Activated CD4-positive, alpha-beta T cell treated with anti-CD3 and anti-CD28 coated beads, Interleukin-10, Interleukin-2, amounts not matched to agents 100 ng/mL and 50 ng/mL, durations not matched to agents 16 hours and 8 hours (primary cell): ENCODE measurements at regions not wholly inside any gene's neighbourhood (a gene's known extent, or its start where the extent isn't known, plus 50 kb on each side); places are given as distances from the start of the nearest gene placed in this dataset.
"Not testable (repeated sequence)": the region's sequence is repeated elsewhere in the genome, so short reads cannot be mapped to it uniquely, and the experiment has no call there.

Experiments used
- DNase-seq: peaks from one replicate; pipeline ENCODE4 v3.0.0-alpha.2; 2020

DNA sequence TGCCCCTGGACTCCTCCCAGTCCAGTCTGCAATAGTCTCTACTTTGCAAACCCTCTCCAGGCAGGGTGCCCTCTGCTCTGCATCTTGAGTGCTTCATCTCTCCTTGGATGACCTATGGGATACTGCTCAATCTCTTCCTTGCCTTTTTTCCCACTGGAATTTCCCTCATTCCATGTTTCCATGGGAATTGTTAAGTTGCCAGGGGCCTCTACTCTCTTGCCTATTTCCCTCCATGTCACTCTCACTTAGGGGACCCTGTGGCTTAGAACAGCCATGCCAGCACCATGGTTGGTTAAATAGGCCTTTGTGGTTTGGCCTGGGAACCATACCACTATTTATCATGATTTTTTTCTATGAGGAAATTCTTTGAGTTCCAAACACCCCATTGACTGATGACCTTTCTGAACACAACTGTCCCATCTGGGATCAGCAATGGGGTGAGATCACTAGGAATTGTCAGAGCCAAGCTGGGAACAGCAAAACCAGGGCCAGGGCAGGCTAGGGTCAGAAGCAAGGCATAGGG, 91.4 kb upstream of the RBMS1 start:
- no peak for DNase-seq

GRCh38 chr2:160590664-160591063, 97.1 kb upstream of the RBMS1 start:
- DNase-seq: no peak

- DNase-seq: no peak
These were observed 98.8 kb upstream of the RBMS1 start for GRCh38 chr2:160592401-160592800.

DNA sequence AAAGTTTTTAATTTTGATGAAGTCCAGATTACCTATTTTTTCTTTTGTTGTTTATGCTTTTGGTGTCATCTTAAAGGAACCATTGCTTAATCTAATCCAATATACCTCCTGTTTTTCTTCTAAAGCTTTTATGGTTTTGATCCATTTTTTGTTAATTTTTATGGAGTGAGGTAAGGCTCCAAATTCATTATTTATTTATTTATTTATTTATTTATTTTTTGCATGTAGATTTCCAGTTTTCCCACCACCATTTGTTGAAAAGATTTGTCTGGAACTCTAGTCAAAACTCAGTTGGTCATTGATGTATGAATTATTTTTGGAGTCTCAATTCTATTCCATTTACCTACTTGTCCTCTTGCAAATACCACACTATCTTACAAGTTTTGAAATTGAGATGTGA, 99.4 kb upstream of the RBMS1 start:
- no peak for DNase-seq

DNA sequence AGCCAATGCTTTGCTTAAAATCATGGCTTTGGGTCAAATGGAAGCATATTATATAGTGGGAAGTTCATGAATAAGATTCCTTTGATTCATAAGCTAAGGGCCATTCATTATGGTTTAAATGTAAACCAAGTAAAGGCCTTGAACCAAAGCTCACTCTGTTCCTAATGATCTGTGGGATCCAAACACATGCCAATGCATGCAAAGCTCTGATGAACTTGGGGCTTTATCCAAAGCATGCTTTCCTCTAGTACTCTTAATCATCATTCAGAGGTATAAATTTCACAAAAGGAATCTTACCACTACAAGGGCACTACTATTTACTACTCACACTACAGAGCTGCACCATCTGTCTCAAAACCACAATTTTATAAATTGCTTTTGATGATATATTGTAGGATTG, 102.8 kb upstream of the RBMS1 start:
- DNase-seq: no peak

DNA sequence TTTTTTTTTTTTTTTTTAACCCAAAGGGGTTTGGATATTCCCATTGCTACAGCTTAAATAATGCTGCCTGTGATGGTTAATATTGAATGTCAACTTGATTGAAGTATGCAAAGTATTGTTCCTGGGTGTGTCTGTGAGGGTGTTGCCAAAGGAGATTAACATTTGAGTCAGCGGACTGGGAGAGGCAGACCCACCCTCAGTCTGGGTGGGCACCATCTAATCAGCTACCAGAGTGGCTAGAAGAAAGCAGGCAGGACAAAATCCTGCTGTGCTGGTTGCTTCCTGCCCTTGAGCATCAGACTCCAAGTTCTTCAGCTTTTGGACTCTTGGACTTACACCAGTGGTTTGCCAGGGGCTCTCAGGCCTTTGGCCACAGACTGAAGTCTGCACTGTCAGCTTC, 106.8 kb upstream of the RBMS1 start:
- DNase-seq: not testable (repeated sequence)

- no peak for DNase-seq
These were observed 108.5 kb upstream of the RBMS1 start for GRCh38 chr2:160602073-160602472.

GRCh38 chr2:160603771-160604510, 110.3 kb upstream of the RBMS1 start:
- no peak for DNase-seq

GRCh38 chr2:160606341-160606740, 112.7 kb upstream of the RBMS1 start:
- DNase-seq: no peak

DNA sequence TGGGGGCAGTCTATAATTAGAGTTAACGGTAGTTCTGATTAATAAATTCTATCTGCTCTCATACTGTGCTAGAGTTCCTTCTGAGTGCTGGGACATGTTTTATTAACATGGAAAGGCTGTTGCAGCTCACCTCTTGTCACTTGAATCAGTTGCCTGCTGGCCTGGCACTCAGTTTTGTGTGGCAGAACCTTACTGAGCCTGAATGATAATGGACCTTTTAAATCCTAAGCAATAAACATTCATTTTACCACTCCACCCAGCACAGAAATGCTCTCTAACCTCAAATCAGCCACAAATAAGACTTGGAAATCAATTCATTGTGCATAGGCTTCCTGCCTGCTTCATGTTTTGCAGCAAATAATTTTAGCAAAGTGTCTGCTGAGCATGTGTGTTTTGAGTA, 115.0 kb upstream of the RBMS1 start:
- DNase-seq: no peak

DNA sequence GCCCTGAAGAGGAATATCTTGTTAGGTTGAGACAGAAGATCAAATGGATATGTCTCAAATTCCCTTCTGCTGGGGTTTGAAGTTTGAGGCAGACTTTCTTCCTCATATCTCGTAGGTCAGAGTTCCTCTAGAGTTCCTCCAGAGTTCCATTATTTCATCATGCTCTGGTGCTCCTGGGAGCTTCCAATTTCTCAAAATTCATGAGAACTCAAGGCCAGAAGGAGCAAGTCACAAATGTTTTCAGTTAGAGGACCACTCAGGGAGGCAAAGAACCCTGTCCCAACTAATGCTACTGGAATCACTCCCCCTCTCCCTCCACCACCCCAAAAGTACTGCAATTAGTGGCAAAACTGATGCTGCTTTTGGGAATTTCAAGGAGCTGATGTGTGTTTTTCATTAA, 115.7 kb upstream of the RBMS1 start:
- no peak for DNase-seq

DNA sequence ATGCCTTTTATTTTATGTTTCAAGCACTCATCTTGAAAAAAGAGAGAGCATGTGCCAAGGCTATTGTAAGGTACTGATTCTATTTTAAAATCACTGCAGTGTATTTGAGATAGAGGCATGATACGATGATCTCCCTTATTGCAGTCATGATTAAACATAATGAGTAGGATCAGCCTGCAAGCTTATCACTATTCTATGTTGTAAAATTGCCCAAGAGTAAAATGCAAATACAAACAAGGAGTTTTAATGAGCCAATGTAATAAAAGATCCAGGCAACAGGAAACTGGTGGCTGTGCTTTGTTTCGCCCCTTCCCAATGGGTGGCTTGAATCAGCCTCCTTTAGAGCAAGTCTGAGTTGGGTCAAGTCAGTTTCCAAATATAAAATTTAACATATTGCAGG, 116.4 kb upstream of the RBMS1 start:
- no peak for DNase-seq

DNA sequence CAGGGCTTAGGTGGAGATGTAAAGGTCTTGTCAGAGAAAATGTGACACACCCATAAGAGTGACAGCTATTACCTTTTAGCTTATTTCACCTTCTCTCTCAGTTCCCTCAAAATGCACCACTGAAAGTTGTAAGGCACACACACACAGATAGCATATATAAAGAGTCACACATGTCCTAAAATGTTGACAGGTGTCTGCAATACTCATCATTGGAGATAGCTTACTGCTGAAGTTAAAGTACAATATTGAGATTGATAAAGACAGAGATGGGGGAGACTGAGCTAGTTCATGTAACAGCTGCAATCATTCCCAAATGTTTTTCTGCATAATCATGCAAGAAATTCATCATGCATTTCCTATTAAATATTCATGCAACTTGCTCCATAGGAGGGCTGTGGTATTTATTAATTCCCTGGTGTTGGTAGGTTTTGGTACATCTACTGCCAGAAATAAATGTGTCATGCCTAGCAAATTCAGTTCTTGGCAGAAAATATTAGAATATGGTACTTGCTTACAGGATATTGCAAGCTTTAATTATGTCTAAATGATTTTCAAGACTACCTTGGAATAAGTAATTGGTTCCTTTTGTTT, 118.8 kb upstream of the RBMS1 start:
- DNase-seq: no peak

DNA sequence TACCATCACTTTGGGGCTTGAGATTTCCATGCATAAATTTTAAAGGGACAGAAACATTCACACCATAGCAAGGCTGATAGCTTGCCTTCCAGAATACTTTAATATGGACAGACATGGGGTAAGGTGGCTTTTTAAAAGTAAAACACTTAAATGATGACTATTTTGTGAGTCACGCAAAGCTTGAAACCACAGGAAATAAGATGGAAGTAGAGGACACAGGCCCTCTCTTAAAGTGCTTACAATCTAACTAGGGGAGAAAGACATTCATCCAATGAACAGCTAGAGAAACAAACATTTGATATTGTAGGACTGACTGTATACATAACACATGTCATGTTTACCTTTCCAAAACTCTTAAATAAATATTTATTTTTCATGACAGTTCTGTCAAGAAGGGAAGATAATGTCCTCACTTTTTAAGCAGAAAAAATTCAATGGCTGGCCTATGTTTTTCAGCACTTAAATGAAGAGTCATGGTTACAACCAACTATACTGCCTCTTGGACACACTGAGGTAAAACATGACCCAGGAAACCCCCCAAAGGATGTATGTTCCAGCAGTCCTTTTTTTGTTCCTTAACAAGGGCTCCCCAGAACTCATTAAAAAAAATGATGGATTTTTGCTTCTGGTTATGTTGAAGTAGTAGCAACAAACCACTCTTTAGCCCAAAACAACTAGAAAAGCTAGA, 120.0 kb upstream of the RBMS1 start:
- DNase-seq: peak; percentile 12

DNA sequence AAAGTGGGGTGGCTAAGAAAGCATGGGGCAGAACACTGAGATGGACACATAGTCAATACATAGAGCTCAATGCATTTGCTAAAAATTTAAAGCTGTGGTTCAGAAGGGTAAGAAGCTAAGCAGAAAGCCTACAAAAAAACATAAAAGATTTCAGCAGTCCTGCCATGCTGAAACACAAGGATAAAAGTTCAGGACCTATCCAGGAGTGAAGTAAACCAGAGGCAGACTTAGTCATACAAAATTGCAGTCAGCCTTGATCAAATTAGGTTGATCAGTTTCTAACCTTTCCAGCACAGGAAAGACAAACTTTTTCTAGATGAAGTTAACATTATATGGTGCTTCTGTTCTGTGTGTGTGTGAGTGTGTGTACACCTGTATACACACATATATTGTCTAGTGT, 120.8 kb upstream of the RBMS1 start:
- no peak for DNase-seq

DNA sequence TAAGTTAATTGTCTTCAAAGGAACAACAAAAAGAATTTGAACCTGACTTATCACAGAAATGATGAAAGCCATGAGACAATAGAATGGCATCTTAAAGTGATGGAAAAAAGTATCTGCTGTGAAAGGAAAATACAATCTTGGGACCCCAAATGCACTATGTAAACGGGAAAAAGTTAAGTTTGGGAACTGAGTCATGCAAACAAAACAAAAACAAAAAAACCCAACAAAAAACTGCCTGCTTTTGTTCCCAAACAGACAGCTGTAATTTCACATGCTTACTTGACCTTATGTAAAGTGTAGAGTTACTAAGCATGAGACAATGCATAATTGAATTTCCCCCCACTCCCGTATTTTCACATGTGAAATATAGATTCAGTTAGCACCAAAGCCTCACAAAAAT, 122.1 kb upstream of the RBMS1 start:
- no peak for DNase-seq

DNA sequence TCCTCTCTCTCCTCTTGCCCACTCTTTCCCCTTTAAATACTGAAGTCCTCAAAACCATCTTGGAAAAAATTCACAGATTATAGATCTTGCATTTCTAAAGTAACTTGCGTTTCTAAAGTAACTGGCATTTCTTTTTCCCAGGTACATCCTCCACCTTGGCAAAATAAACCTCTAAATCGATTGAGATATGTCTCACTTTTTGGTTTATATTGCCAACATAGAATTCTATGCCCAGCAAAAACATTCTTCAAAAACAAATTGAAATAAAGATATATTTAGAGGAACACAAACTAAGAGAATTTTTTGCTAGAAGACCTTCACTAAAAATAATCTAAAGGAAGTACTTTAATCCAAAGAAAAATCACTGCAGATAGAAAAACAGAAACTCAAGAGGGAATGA, 122.5 kb upstream of the RBMS1 start:
- DNase-seq: no peak

GRCh38 chr2:160621748-160622147, 128.1 kb upstream of the RBMS1 start:
- no peak for DNase-seq

DNA sequence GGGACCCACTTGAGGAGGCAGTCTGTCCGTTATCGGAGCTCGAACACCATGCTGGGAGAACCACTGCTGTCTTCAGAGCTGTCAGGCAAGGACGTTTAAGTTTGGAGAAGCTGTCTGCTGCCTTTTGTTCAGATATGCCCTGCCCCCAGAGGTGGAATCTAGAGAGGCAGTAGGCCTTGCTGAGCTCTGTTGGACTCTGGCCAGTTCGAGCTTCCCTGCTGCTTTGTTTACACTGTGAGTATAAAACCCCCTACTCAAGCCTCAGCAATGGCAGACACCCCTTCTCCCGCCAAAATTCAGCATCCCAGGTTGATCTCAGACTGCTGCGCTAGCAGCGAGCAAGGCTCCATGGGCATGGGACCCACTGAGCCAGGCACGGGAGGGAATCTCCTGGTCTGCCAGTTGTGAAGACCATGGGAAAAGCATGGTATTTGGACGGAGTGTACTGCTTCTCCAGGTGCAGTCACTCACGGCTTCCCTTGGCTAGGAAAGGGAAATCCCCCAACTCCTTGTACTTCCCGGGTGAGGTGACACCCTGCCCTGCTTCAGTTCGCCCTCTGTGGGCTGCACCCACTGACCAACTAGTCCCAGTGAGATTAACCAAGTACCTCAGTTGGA, 134.5 kb upstream of the RBMS1 start:
- not testable (repeated sequence) for DNase-seq

GRCh38 chr2:160628811-160629210, 135.2 kb upstream of the RBMS1 start:
- DNase-seq: no peak

GRCh38 chr2:160630801-160631590, 137.4 kb upstream of the RBMS1 start:
- DNase-seq: no peak

- no peak for DNase-seq
These were observed 138.7 kb upstream of the RBMS1 start for GRCh38 chr2:160632084-160632975.
